ENCODE measurements at regions not wholly inside any gene's neighbourhood (a gene's known extent, or its start where the extent isn't known, plus 50 kb on each side); places are given as distances from the start of the nearest gene placed in this dataset.

DNA sequence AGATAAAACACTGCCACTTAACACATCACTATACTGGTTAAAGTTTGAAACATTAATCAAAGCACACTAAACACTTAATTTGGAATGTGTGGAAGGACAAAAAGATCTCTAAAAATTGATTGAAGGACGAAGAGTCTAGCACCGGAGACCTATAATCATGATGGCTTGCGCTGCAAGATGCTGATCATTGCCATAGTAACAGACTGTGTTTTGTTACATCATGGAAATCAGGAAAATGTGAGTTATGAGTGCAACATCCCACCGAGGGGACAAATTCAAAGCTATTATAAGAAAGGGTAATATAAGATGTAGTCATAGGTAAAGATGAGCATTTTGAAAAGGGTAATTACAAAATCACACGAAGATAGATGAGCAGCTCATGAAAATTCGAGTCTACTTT, 278.8 kb upstream of the CTNND2 start:
- no peak for TF ChIP-seq EZH2phosphoT487 (IDR thresholded peaks at IDR 0.05; ENCODE audit: borderline replicate concordance, low read depth, low read length)
- TF ChIP-seq, protein P1, sequence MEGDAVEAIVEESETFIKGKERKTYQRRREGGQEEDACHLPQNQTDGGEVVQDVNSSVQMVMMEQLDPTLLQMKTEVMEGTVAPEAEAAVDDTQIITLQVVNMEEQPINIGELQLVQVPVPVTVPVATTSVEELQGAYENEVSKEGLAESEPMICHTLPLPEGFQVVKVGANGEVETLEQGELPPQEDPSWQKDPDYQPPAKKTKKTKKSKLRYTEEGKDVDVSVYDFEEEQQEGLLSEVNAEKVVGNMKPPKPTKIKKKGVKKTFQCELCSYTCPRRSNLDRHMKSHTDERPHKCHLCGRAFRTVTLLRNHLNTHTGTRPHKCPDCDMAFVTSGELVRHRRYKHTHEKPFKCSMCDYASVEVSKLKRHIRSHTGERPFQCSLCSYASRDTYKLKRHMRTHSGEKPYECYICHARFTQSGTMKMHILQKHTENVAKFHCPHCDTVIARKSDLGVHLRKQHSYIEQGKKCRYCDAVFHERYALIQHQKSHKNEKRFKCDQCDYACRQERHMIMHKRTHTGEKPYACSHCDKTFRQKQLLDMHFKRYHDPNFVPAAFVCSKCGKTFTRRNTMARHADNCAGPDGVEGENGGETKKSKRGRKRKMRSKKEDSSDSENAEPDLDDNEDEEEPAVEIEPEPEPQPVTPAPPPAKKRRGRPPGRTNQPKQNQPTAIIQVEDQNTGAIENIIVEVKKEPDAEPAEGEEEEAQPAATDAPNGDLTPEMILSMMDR (conservative IDR thresholded peaks at IDR 0.05; ENCODE audit: low read length): no peak
